CD4-positive, alpha-beta memory T cell (primary cell): ENCODE measurements at regions not wholly inside any gene's neighbourhood (a gene's known extent, or its start where the extent isn't known, plus 50 kb on each side); places are given as distances from the start of the nearest gene placed in this dataset.

Source experiments
- CTCF ChIA-PET: fragments of 350-600 bp; sonication (Branson Sonifier 250); formaldehyde crosslinking; loops from one replicate; lab custom pipeline; 2021; ENCODE audit warnings: inconsistent platforms; ENCODE audit not compliant: partially characterized antibody; lab: Charles Lee
- POLR2A ChIA-PET: fragments of 350-600 bp; sonication (Branson Sonifier 250); formaldehyde crosslinking; loops from one replicate; lab custom pipeline; 2021; ENCODE audit not compliant: partially characterized antibody; lab: Charles Lee
- DNase-seq, 5 donors: peaks; one replicate each; pipeline versions ENCODE4 v3.0.0 to v3.0.0-alpha.2; 2020 to 2022; ENCODE audit warnings: mixed read lengths in 1 of 5
- H3K27ac ChIP-seq: one replicate; pipeline ENCODE4 v1.7.0; 2013; ENCODE audit warnings: low read depth, low read length
- H3K27me3 ChIP-seq: 2 replicates; pipeline ENCODE4 v1.7.0; 2013; ENCODE audit warnings: mild to moderate bottlenecking, low read length, moderate library complexity; ENCODE audit not compliant: insufficient read depth
- H3K36me3 ChIP-seq: 2 replicates; pipeline ENCODE4 v1.7.0; 2013; ENCODE audit warnings: mild to moderate bottlenecking, low read length, moderate library complexity; ENCODE audit not compliant: insufficient read depth
- H3K4me1 ChIP-seq: 2 replicates; pipeline ENCODE4 v1.7.0; 2013; ENCODE audit warnings: mild to moderate bottlenecking, low read length, moderate library complexity; ENCODE audit not compliant: insufficient read depth
- H3K4me3 ChIP-seq, 2 donors: one replicate each; pipeline ENCODE4 v1.7.0; 2013; ENCODE audit warnings: low read length in 2 of 2, mild to moderate bottlenecking in 1 of 2
- H3K9me3 ChIP-seq, 2 donors: one replicate each; pipeline ENCODE4 v1.7.0; 2013; ENCODE audit warnings: low read length in 2 of 2, control low read depth in 1 of 2; ENCODE audit not compliant: control insufficient read depth in 1 of 2
- H3K27ac Mint-ChIP-seq, 7 donors: one replicate each; pipeline ENCODE4 v1.8.0; 2020 to 2021; ENCODE audit warnings: mixed read lengths in 7 of 7, mild to moderate bottlenecking in 6 of 7, inconsistent platforms in 3 of 7, moderate library complexity in 3 of 7
- H3K27me3 Mint-ChIP-seq, 2 donors: one replicate each; pipeline ENCODE4 v1.8.0; 2020 to 2021; ENCODE audit warnings: mixed read lengths in 2 of 2
- H3K36me3 Mint-ChIP-seq, 2 donors: one replicate each; pipeline ENCODE4 v1.8.0; 2020 to 2021; ENCODE audit warnings: mixed read lengths in 2 of 2, inconsistent platforms in 1 of 2, mild to moderate bottlenecking in 1 of 2
- H3K4me1 Mint-ChIP-seq, 4 donors: one replicate each; pipeline ENCODE4 v1.8.0; 2020 to 2021; ENCODE audit warnings: mixed read lengths in 4 of 4, mild to moderate bottlenecking in 1 of 4
- H3K4me3 Mint-ChIP-seq, 8 donors: one replicate each; pipeline ENCODE4 v1.8.0; 2020 to 2021; ENCODE audit warnings: mixed read lengths in 8 of 8, mild to moderate bottlenecking in 7 of 8, moderate library complexity in 6 of 8, inconsistent platforms in 3 of 8
- H3K9me3 Mint-ChIP-seq, 8 donors: one replicate each; pipeline ENCODE4 v1.8.0; 2020 to 2021; ENCODE audit warnings: mixed read lengths in 8 of 8, mild to moderate bottlenecking in 5 of 8, inconsistent platforms in 3 of 8, moderate library complexity in 1 of 8
- intact Hi-C: fragments of 100-400 bp; cut with micrococcal nuclease; formaldehyde crosslinking; loops from one replicate; pipeline ENCODE4 v1.15.1; 2023

DNA sequence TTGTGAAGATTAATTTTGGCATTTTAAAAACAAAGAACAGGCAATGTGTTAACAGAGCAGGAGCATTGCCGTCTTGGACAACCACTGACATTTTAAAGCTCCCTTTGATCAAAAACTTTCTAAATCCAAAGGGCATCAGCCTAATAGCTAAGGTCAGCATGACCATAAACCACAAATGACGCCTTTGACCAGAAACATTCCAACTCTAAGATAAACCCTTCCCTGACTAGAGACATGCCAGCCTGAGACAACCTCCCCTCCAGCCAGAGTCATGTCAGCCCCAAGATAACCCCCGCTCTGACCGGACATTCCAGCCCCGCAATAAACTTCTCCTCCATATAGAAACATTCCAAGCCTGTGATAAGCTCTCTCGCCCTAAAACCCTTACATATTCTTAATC lies 949.4 kb upstream of the POT1 start:
- POLR2A ChIA-PET: no interaction called here
- H3K4me1 Mint-ChIP-seq: no peaks in the 10 kb centered on the region
- H3K4me3 ChIP-seq: no peak overlapping the region
- H3K36me3 ChIP-seq: no peaks in the 10 kb centered on the region
- no peaks in the 10 kb centered on the region for H3K36me3 Mint-ChIP-seq
- intact Hi-C loops: no loop called here
- peaks cover 0 to 5% (median 2%) of the 10 kb centered on the region in 8 donors for H3K9me3 Mint-ChIP-seq
- no peak for DNase-seq
- H3K27ac ChIP-seq: no peak overlapping the region
- peak overlapping the region in 1 of 8 donors; percentile 20 for H3K4me3 Mint-ChIP-seq
- H3K27ac Mint-ChIP-seq: no peak overlapping the region
- H3K4me1 ChIP-seq: no peaks in the 10 kb centered on the region
- H3K27me3 ChIP-seq: no peaks in the 10 kb centered on the region
- no peaks in the 10 kb centered on the region for H3K27me3 Mint-ChIP-seq
- H3K9me3 ChIP-seq: peaks cover 0 to 6% of the 10 kb centered on the region in 2 donors
- CTCF ChIA-PET: no interaction called here

DNA sequence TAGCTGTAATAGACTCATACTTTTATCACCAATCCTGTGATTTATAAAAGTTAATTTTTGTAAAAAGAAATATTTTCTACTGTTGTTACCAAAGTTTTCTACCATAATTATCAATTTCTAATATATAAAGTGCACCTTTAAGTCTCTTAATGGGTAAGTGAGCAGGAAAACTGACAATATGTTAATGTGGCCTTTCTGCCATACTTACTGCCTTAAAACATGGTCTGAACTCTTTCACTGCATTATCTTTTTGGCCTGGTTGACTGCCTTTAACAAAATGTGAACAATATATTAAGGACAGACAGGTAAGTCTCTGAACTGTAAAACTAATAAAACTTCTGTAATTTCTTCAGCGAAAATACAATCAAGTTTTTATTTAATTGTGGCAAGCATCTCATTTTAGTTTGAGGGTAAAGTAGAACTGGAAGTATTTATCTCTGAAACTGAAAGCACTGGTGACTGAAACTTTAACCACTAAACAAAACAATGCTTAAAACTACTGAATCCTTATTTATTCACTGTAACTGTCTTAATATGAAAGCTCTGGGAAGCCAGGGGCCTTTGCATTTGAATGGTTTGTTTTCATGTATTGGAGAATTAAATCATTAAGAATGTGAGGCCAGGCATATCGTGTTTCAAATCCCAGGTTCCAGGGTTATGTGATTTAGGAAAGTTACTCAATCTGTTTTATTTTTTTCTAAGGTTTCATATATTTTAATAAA lies 948.8 kb upstream of the POT1 start:
- no peak for DNase-seq
- Mint-ChIP-seq H3K9me3 (peaks cover 0 to 5% (median 2%) of the 10 kb centered on the region in 8 donors), H3K27me3 (no peaks in the 10 kb centered on the region), H3K4me1 (no peaks in the 10 kb centered on the region), H3K27ac (no peak overlapping the region), H3K36me3 (no peaks in the 10 kb centered on the region), H3K4me3 (no peak overlapping the region)
- H3K36me3 ChIP-seq: no peaks in the 10 kb centered on the region
- ChIA-PET CTCF (no interaction called here), POLR2A (no interaction called here)
- intact Hi-C loops: no loop called here
- H3K9me3 ChIP-seq: peaks cover 0 to 6% of the 10 kb centered on the region in 2 donors
- H3K27me3 ChIP-seq: no peaks in the 10 kb centered on the region
- no peak overlapping the region for H3K4me3 ChIP-seq
- H3K4me1 ChIP-seq: no peaks in the 10 kb centered on the region
- H3K27ac ChIP-seq: no peak overlapping the region

DNA sequence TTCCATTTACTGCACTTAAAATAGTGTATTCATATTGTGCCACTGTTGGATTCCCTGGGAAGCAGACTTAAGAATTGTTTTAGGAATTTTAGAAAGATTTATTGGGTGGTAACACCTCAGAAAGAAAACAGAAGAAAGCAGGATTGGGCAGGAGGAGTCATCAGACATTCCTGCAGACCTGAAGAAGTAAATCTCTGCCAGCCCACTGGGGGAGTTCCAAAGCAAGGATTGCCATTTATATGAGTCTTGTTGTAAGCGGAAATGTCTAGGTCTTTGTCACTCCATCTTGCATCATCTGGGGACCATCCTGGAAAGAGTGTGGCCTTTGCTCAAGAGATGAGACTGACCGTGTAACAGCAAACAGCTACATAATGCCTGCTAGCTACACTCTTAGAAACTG lies 947.6 kb upstream of the POT1 start:
- no peaks in the 10 kb centered on the region for H3K36me3 Mint-ChIP-seq
- H3K27ac Mint-ChIP-seq: no peak overlapping the region
- no peak overlapping the region for H3K4me3 ChIP-seq
- no peaks in the 10 kb centered on the region for H3K36me3 ChIP-seq
- no peaks in the 10 kb centered on the region for H3K4me1 ChIP-seq
- POLR2A ChIA-PET: no interaction called here
- H3K27ac ChIP-seq: no peak overlapping the region
- CTCF ChIA-PET: no interaction called here
- no peak overlapping the region for H3K4me3 Mint-ChIP-seq
- peaks cover 0 to 6% of the 10 kb centered on the region in 2 donors for H3K9me3 ChIP-seq
- H3K9me3 Mint-ChIP-seq: peaks cover 0 to 5% (median 3%) of the 10 kb centered on the region in 8 donors
- DNase-seq: no peak
- H3K27me3 Mint-ChIP-seq: no peaks in the 10 kb centered on the region
- H3K27me3 ChIP-seq: no peaks in the 10 kb centered on the region
- H3K4me1 Mint-ChIP-seq: no peaks in the 10 kb centered on the region
- intact Hi-C loops: no loop called here

DNA sequence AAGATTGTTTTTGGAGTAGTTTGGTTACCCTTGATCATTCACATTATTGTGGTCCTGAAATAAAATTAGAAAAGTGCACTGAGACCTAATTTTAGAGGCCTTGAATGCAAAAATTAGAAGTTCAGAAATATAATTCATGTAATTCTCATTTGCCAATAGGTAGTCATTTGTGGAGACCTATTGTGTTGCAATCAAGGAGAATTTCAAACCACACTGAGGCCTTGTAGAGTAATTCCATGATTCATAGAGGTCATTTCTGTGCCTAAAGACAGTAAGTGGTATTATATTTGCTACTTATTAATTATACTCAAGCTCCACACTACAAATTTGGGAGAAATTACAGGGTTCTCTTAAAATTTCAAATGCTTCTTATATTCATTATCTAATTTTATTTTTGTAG lies 946.8 kb upstream of the POT1 start:
- Mint-ChIP-seq H3K9me3 (peaks cover 0 to 5% (median 3%) of the 10 kb centered on the region in 8 donors), H3K4me3 (no peak overlapping the region), H3K27ac (no peak overlapping the region), H3K4me1 (no peaks in the 10 kb centered on the region), H3K36me3 (no peaks in the 10 kb centered on the region), H3K27me3 (no peaks in the 10 kb centered on the region)
- CTCF ChIA-PET: no interaction called here
- intact Hi-C loops: no loop called here
- H3K4me3 ChIP-seq: no peak overlapping the region
- H3K27ac ChIP-seq: no peak overlapping the region
- H3K9me3 ChIP-seq: peaks cover 0 to 6% of the 10 kb centered on the region in 2 donors
- no peak for DNase-seq
- H3K27me3 ChIP-seq: no peaks in the 10 kb centered on the region
- H3K36me3 ChIP-seq: no peaks in the 10 kb centered on the region
- POLR2A ChIA-PET: no interaction called here
- H3K4me1 ChIP-seq: no peaks in the 10 kb centered on the region

DNA sequence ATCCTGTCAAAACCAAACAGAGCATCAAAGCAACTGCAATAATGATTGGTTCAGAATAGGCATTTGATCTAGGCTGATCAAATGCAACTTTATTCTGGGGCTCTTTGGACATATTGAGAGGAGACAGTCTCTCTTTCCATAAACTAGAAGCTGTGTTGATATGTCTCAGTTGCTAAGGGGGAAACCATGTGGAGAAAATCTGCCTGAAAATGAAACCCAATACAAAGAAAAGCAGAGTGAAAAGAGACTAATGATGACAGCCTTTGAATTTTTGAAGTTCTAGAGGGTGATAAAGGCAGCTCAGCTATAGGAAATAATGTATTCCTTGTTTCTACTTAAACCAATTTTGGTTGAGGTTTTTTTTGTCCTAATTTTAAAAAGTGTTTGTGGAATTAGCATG lies 941.8 kb upstream of the POT1 start:
- POLR2A ChIA-PET: no interaction called here
- Histone ChIP-seq H3K36me3 (no peaks in the 10 kb centered on the region), H3K27ac (no peak overlapping the region), H3K9me3 (peaks cover 0 to 6% of the 10 kb centered on the region in 2 donors), H3K4me1 (no peaks in the 10 kb centered on the region), H3K4me3 (no peak overlapping the region), H3K27me3 (no peaks in the 10 kb centered on the region)
- Mint-ChIP-seq H3K27ac (no peak overlapping the region), H3K27me3 (no peaks in the 10 kb centered on the region), H3K9me3 (peaks cover 0 to 16% (median 1%) of the 10 kb centered on the region in 8 donors), H3K4me1 (no peaks in the 10 kb centered on the region), H3K36me3 (no peaks in the 10 kb centered on the region), H3K4me3 (no peak overlapping the region)
- CTCF ChIA-PET: no interaction called here
- no peak for DNase-seq
- intact Hi-C loops: no loop called here

DNA sequence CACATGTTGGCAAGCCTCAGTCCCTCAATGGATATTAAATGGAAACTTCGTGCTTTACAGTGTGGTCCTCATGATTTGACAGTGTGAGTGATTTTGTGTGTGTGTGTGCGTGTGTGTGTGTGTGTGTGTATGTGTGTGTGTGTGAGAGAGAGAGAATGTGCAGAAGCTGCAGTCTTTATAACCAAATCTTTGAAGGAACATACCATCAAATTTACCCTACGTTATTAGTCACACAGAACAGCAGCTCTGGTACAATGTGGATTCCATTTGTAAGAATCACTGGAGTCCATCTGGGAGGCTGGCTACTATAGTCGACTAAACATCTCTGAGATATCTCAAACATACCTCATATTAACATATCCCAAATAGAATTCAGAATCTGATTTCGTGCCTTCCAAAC lies 928.0 kb upstream of the POT1 start:
- Histone ChIP-seq H3K36me3 (no peaks in the 10 kb centered on the region), H3K27ac (no peak overlapping the region), H3K9me3 (no peaks in the 10 kb centered on the region), H3K27me3 (no peaks in the 10 kb centered on the region), H3K4me1 (no peaks in the 10 kb centered on the region), H3K4me3 (no peak overlapping the region)
- no peak for DNase-seq
- H3K27ac Mint-ChIP-seq: no peak overlapping the region
- peaks cover 0 to 11% (median 5%) of the 10 kb centered on the region in 8 donors for H3K9me3 Mint-ChIP-seq
- H3K4me3 Mint-ChIP-seq: no peak overlapping the region
- H3K36me3 Mint-ChIP-seq: no peaks in the 10 kb centered on the region
- no peaks in the 10 kb centered on the region for H3K27me3 Mint-ChIP-seq
- ChIA-PET CTCF (no interaction called here), POLR2A (no interaction called here)
- intact Hi-C loops: no loop called here
- no peaks in the 10 kb centered on the region for H3K4me1 Mint-ChIP-seq

DNA sequence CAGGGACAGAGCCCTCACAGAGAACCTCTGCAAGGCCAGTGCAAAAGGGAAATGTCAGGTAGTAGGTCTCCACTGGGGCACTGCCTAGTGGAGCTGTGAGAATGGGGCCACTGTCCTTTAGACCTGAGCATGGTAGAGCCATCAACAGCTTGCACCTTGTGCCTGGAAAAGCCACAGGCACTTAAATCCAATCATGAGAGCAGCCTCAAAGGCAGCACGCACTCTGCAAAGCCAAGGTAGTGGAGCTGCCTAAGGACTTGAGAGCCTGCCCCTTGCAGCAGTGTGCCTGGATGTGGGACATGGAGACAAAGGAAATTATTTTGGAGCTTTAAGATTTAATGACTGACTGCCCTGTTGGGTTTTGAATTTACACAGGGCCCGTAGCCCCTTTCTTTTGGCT lies 918.5 kb upstream of the POT1 start:
- ChIA-PET POLR2A (no interaction called here), CTCF (no interaction called here)
- H3K4me1 Mint-ChIP-seq: no peaks in the 10 kb centered on the region

More for the DNA sequence above, 918.5 kb upstream of the POT1 start:
- intact Hi-C loops: no loop called here
- no peak overlapping the region for H3K4me3 Mint-ChIP-seq
- peaks cover 4 to 27% (median 11%) of the 10 kb centered on the region in 8 donors for H3K9me3 Mint-ChIP-seq
- no peak for DNase-seq
- Histone ChIP-seq H3K27ac (no peak overlapping the region), H3K9me3 (no peaks in the 10 kb centered on the region), H3K27me3 (no peaks in the 10 kb centered on the region), H3K36me3 (no peaks in the 10 kb centered on the region), H3K4me3 (no peak overlapping the region), H3K4me1 (no peaks in the 10 kb centered on the region)
- H3K27me3 Mint-ChIP-seq: no peaks in the 10 kb centered on the region
- H3K27ac Mint-ChIP-seq: no peak overlapping the region
- H3K36me3 Mint-ChIP-seq: no peaks in the 10 kb centered on the region
